ENCODE measurements at regions not wholly inside any gene's neighbourhood (a gene's known extent, or its start where the extent isn't known, plus 50 kb on each side); places are given as distances from the start of the nearest gene placed in this dataset.

DNA sequence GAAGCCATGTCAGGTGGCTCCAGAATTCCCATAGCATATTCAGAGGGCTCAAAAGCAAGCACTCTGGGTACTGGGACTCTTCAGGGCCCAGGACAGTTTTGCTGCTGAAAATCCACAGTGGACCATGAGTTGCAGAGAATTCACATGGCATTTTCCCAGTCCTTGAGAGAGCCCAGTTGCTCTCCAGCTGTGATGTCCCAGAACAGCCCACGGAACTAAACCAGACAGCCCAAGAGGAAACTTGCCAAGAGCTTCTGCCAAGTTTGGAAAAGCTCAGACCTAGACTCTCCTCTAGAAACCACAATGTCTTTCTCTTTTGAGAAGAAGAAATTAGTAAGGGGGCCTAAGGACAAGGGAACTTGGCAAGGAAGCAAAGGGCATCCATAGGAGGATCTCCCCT, 69.4 kb downstream of the RGS2 start:
- Histone ChIP-seq H3F3A (ENCODE audit: insufficient read depth, low read length, poor library complexity, severe bottlenecking) (no peaks in the 10 kb centered on the region), H3K4me2 (ENCODE audit: low read length) (no peak overlapping the region), H3K27me3 (ENCODE audit: insufficient read depth, low read depth, low read length) (no peaks in the 10 kb centered on the region), H3K36me3 (ENCODE audit: insufficient read depth, low read length) (no peaks in the 10 kb centered on the region), H3K79me2 (replicated peaks; ENCODE audit: insufficient read depth, low read length) (no peaks in the 10 kb centered on the region), H3K4me3 (ENCODE audit: low read length) (no peak overlapping the region), H4K20me1 (ENCODE audit: insufficient read depth) (no peaks in the 10 kb centered on the region), H2AFZ (ENCODE audit: low read depth, low read length) (no peak overlapping the region), H3K9ac (ENCODE audit: low read length) (no peak overlapping the region), H3K27ac (ENCODE audit: low read length) (no peak overlapping the region), H3K9me2 (ENCODE audit: insufficient read depth, low read length) (no peaks in the 10 kb centered on the region), H3K9me3 (ENCODE audit: low read length) (no peaks in the 10 kb centered on the region)
- TF ChIP-seq RAD21 (conservative IDR thresholded peaks at IDR 0.05) (no peak), SMC3 (conservative IDR thresholded peaks at IDR 0.05; ENCODE audit: poor library complexity) (no peak), EP300 (conservative IDR thresholded peaks at IDR 0.05; ENCODE audit: poor library complexity, severe bottlenecking) (no peak), TAF1 (IDR thresholded peaks at IDR 0.05; ENCODE audit: low read depth) (no peak), EZH2 (IDR thresholded peaks at IDR 0.05; ENCODE audit: borderline replicate concordance, insufficient read depth, low read length, poor library complexity, severe bottlenecking) (no peak), POLR2AphosphoS5 (IDR thresholded peaks at IDR 0.05) (no peak), MXI1 (conservative IDR thresholded peaks at IDR 0.05; ENCODE audit: poor library complexity, severe bottlenecking) (no peak)
- TF ChIP-seq, protein P1, sequence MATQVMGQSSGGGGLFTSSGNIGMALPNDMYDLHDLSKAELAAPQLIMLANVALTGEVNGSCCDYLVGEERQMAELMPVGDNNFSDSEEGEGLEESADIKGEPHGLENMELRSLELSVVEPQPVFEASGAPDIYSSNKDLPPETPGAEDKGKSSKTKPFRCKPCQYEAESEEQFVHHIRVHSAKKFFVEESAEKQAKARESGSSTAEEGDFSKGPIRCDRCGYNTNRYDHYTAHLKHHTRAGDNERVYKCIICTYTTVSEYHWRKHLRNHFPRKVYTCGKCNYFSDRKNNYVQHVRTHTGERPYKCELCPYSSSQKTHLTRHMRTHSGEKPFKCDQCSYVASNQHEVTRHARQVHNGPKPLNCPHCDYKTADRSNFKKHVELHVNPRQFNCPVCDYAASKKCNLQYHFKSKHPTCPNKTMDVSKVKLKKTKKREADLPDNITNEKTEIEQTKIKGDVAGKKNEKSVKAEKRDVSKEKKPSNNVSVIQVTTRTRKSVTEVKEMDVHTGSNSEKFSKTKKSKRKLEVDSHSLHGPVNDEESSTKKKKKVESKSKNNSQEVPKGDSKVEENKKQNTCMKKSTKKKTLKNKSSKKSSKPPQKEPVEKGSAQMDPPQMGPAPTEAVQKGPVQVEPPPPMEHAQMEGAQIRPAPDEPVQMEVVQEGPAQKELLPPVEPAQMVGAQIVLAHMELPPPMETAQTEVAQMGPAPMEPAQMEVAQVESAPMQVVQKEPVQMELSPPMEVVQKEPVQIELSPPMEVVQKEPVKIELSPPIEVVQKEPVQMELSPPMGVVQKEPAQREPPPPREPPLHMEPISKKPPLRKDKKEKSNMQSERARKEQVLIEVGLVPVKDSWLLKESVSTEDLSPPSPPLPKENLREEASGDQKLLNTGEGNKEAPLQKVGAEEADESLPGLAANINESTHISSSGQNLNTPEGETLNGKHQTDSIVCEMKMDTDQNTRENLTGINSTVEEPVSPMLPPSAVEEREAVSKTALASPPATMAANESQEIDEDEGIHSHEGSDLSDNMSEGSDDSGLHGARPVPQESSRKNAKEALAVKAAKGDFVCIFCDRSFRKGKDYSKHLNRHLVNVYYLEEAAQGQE (IDR thresholded peaks at IDR 0.05; ENCODE audit: borderline replicate concordance) = no peak
- TF ChIP-seq, protein P2, sequence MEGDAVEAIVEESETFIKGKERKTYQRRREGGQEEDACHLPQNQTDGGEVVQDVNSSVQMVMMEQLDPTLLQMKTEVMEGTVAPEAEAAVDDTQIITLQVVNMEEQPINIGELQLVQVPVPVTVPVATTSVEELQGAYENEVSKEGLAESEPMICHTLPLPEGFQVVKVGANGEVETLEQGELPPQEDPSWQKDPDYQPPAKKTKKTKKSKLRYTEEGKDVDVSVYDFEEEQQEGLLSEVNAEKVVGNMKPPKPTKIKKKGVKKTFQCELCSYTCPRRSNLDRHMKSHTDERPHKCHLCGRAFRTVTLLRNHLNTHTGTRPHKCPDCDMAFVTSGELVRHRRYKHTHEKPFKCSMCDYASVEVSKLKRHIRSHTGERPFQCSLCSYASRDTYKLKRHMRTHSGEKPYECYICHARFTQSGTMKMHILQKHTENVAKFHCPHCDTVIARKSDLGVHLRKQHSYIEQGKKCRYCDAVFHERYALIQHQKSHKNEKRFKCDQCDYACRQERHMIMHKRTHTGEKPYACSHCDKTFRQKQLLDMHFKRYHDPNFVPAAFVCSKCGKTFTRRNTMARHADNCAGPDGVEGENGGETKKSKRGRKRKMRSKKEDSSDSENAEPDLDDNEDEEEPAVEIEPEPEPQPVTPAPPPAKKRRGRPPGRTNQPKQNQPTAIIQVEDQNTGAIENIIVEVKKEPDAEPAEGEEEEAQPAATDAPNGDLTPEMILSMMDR (IDR thresholded peaks at IDR 0.05; ENCODE audit: poor library complexity, severe bottlenecking) = no peak

DNA sequence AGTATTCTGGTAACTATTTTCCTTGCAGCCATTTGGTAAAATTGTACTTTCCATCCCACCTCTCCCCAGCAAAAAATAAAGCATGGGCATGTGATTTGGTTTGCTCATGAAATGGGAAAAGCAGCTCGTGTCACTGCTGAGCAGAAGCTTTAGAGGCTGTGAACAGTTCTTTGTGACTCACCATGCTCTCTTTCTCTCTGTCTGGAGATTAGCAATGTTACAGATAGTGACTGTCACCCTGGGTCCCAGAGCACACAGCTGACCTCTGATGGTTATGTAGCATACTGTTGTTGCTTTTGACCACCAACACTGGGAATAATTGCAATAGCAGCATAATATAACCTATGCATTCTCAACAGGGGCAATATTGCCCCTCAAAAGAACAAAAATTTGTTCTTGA, 70.6 kb downstream of the RGS2 start:
- Histone ChIP-seq H3K9me3 (ENCODE audit: low read length) (no peaks in the 10 kb centered on the region), H3K27ac (ENCODE audit: low read length) (no peak overlapping the region), H3K27me3 (ENCODE audit: insufficient read depth, low read depth, low read length) (no peaks in the 10 kb centered on the region), H4K20me1 (ENCODE audit: insufficient read depth) (no peaks in the 10 kb centered on the region), H3K79me2 (replicated peaks; ENCODE audit: insufficient read depth, low read length) (no peaks in the 10 kb centered on the region), H3K9me2 (ENCODE audit: insufficient read depth, low read length) (no peaks in the 10 kb centered on the region), H3K4me2 (ENCODE audit: low read length) (no peak overlapping the region), H3K36me3 (ENCODE audit: insufficient read depth, low read length) (no peaks in the 10 kb centered on the region), H2AFZ (ENCODE audit: low read depth, low read length) (no peak overlapping the region), H3K4me3 (ENCODE audit: low read length) (no peak overlapping the region), H3F3A (ENCODE audit: insufficient read depth, low read length, poor library complexity, severe bottlenecking) (no peaks in the 10 kb centered on the region), H3K9ac (ENCODE audit: low read length) (no peak overlapping the region)
- TF ChIP-seq TAF1 (IDR thresholded peaks at IDR 0.05; ENCODE audit: low read depth) = no peak
- TF ChIP-seq RAD21 (conservative IDR thresholded peaks at IDR 0.05) = no peak
- TF ChIP-seq, protein P2 (IDR thresholded peaks at IDR 0.05; ENCODE audit: poor library complexity, severe bottlenecking) = no peak
- no peak for TF ChIP-seq POLR2AphosphoS5 (IDR thresholded peaks at IDR 0.05)
- TF ChIP-seq SMC3 (conservative IDR thresholded peaks at IDR 0.05; ENCODE audit: poor library complexity) = no peak
- no peak for TF ChIP-seq MXI1 (conservative IDR thresholded peaks at IDR 0.05; ENCODE audit: poor library complexity, severe bottlenecking)
- no peak for TF ChIP-seq EZH2 (IDR thresholded peaks at IDR 0.05; ENCODE audit: borderline replicate concordance, insufficient read depth, low read length, poor library complexity, severe bottlenecking)
- TF ChIP-seq, protein P1 (IDR thresholded peaks at IDR 0.05; ENCODE audit: borderline replicate concordance) = no peak
- no peak for TF ChIP-seq EP300 (conservative IDR thresholded peaks at IDR 0.05; ENCODE audit: poor library complexity, severe bottlenecking)
